Stimulated activated memory B cell treated with anti-CD40 and anti-IgM and Interleukin-4, amounts not matched to agents 10 μg/mL and 1 μg/mL and 100 μg/mL, for 72 hours (primary cell): ENCODE measurements at regions not wholly inside any gene's neighbourhood (a gene's known extent, or its start where the extent isn't known, plus 50 kb on each side); places are given as distances from the start of the nearest gene placed in this dataset.

Source experiments
- ATAC-seq: fragments of 150-1000 bp; cut with Tn5 transposase; 2 replicates; pipeline ENCODE4 v1.10.0; 2021
- H3K27ac Mint-ChIP-seq: one replicate; pipeline ENCODE4 v1.8.0; 2022; ENCODE audit warnings: mild to moderate bottlenecking, mixed read lengths
- H3K27me3 Mint-ChIP-seq: one replicate; pipeline ENCODE4 v1.8.0; 2022; ENCODE audit warnings: mixed read lengths
- H3K36me3 Mint-ChIP-seq: one replicate; pipeline ENCODE4 v1.8.0; 2022; ENCODE audit warnings: mixed read lengths
- H3K4me1 Mint-ChIP-seq: one replicate; pipeline ENCODE4 v1.8.0; 2022; ENCODE audit warnings: mixed read lengths
- H3K4me3 Mint-ChIP-seq: one replicate; pipeline ENCODE4 v1.8.0; 2022; ENCODE audit warnings: mild to moderate bottlenecking, moderate library complexity, mixed read lengths
- H3K9me3 Mint-ChIP-seq: one replicate; pipeline ENCODE4 v1.8.0; 2022; ENCODE audit warnings: mixed read lengths

DNA sequence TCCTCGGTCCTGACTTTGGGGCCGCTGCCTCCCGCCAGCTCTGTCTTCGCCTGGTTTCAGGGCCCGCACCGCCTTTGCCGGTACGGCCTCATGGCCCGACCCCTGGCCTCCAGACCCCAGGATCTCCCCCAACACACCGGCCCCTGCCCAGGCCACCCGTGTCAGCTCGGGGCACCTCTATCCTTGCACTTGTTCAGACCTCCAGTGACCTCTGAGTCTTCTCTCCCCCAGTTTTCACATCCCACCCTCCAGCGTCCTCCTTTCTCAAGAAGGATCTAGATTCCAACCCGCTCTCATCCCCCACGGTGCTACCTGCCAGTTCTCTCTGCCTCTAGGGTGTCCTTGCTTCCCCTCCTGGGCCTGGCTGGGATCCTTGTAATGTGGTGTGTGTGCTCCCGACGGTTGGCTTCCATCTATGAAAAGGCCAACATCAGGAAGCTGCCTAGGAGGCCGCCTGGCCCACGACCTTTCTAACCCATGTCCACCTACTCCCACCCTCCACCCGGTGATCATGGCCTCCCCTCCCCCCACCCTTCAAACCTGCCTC is 61.1 kb downstream of the SPATA31C2 start:
- H3K27ac Mint-ChIP-seq = no peak overlapping the region
- peaks cover 33% of the 10 kb centered on the region for H3K27me3 Mint-ChIP-seq

DNA sequence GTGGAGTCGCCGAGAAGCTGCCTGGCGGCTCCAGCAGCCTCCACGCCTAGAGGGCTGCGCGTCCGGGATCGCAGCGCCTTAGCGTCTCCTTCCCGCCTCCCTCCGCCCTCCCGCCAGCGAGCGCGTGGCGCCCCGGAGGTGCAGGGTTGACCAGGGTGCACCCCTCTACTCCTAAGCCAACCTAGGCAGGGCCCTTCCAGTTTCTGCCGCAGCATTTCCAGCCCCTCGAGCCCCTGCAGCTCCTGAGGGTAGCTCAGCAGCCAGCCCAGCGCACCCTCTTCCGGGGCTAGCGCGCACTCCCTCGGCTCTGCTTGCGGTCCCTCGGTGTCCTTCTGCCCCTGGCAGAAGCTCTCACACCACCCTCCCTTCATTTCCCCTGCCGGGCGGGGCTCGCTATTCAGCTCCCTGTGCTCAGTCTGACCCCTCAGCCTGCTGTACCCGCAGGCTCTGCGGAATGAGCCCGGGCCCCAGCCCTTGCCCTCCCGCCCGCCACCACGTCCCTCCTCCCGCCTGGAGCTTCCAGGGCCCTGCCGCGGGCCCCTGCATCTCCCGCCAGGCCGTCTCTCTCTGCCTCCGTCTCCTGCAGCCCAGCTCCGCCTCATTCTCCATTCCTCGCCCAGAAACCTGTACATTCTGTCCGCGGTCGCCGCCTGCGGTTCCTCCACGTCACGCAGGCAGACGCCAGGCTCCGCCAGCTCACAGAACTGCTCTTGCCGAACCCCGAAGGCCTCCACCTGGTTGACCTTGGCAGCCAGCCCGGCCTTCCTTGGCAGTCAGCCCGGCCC is 61.8 kb downstream of the SPATA31C2 start:
- H3K4me3 Mint-ChIP-seq = peak overlapping the region; percentile 63
- ATAC-seq = peak; percentile 45
- no peak overlapping the region for H3K27ac Mint-ChIP-seq
- peaks cover 19% of the 10 kb centered on the region for H3K4me1 Mint-ChIP-seq
- H3K9me3 Mint-ChIP-seq = peaks cover 5% of the 10 kb centered on the region
- peaks cover 33% of the 10 kb centered on the region for H3K27me3 Mint-ChIP-seq
- peaks cover 7% of the 10 kb centered on the region for H3K36me3 Mint-ChIP-seq

More for the DNA sequence above, 61.1 kb downstream of the SPATA31C2 start:
- H3K36me3 Mint-ChIP-seq = peaks cover 7% of the 10 kb centered on the region
- H3K9me3 Mint-ChIP-seq = peaks cover 5% of the 10 kb centered on the region
- peak overlapping the region; percentile 63 for H3K4me3 Mint-ChIP-seq
- peaks cover 19% of the 10 kb centered on the region for H3K4me1 Mint-ChIP-seq
- no peak for ATAC-seq

DNA sequence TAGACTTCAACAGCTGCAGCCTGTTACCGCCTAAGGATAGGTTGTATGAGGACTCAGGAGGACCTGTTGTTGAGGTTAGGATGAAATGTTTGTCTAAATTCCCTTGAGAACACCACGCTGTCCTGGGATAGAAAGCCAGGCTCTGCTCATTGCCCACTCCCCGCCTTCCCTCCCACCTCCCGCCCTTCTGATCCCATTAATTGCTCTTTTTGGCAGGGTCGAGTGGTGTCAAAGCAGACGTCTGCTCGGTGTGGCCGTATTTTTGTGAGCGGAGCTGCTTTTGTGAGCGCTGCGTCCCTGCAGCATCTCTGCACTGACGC is 62.3 kb downstream of the SPATA31C2 start:
- H3K36me3 Mint-ChIP-seq = peaks cover 7% of the 10 kb centered on the region

DNA sequence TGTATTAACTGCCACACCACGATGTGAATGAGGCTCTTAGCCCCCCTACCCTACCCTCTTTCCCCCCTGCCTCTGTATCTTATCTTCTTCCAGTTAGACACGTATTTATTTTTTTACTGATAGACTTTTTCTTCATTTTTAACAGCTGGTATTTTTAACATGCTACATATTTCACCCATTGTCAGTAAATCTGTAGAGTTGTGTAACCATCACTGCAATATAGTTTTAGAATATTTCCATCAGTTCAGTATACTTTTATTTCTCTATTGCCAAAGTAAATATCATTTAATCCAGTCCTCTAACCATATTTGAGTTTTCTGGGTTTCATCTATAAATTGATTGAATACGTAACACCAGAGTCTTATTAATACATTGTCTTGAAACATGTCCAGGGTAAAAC is 62.8 kb downstream of the SPATA31C2 start:
- no peak for ATAC-seq
- no peak overlapping the region for H3K27ac Mint-ChIP-seq
- H3K4me1 Mint-ChIP-seq = peaks cover 19% of the 10 kb centered on the region
- H3K36me3 Mint-ChIP-seq = peaks cover 7% of the 10 kb centered on the region
- H3K9me3 Mint-ChIP-seq = peaks cover 5% of the 10 kb centered on the region
- peaks cover 33% of the 10 kb centered on the region for H3K27me3 Mint-ChIP-seq
- no peak overlapping the region for H3K4me3 Mint-ChIP-seq

More for the DNA sequence above, 62.3 kb downstream of the SPATA31C2 start:
- peak overlapping the region; percentile 63 for H3K4me3 Mint-ChIP-seq
- peak; percentile 12 for ATAC-seq
- peaks cover 5% of the 10 kb centered on the region for H3K9me3 Mint-ChIP-seq
- H3K27ac Mint-ChIP-seq = no peak overlapping the region
- H3K27me3 Mint-ChIP-seq = peaks cover 33% of the 10 kb centered on the region
- H3K4me1 Mint-ChIP-seq = peaks cover 19% of the 10 kb centered on the region

DNA sequence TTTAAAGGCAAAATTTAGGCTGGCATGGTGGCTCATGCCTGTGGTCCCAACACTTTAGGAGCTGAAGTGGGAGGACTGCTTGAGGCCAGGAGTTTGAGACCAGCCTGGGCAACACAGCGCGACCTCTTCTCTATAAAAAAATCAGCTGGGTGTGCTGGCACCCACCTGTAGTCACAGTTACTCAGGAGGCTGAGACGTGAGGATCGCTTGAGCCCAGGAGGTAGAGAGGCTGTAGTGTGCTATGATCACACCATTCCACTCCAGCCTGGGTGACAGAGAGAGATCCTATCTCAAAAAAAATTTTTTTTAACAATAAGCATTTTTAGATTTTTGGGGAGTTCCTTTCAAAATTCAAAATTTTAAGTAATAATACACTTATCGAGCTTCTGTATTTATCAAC is 63.3 kb downstream of the SPATA31C2 start:
- peaks cover 5% of the 10 kb centered on the region for H3K9me3 Mint-ChIP-seq
- H3K4me3 Mint-ChIP-seq = no peak overlapping the region
- no peak for ATAC-seq
- H3K27ac Mint-ChIP-seq = no peak overlapping the region
- H3K4me1 Mint-ChIP-seq = peaks cover 19% of the 10 kb centered on the region
- H3K27me3 Mint-ChIP-seq = peaks cover 33% of the 10 kb centered on the region
- H3K36me3 Mint-ChIP-seq = peaks cover 7% of the 10 kb centered on the region

DNA sequence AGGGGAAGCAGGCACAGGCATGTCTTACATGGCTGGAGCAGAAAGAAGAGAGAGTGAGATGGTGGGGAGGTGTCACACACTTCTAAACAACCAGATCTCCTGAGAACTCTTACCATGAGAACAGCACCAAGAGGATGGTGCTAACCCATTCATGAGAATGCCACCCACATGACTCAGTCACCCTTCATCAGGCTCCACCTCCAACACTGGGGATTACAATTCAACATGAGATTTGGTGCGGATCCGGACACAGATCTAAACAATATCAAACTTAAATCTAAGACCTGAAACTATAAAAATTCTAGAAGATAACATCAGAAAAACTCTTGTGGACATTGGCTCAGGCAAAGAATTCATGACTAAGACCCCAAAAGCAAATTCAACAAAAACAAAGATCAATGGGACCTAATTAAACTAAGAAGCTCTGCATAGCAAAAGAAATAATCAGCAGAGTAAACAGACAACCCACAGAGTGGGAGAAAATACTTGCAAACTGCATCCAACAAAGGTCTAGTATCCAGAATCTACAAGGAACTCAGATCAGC is 65.4 kb downstream of the SPATA31C2 start:
- Mint-ChIP-seq H3K36me3 (peaks cover 7% of the 10 kb centered on the region), H3K27me3 (peaks cover 27% of the 10 kb centered on the region), H3K4me1 (peaks cover 19% of the 10 kb centered on the region), H3K4me3 (no peak overlapping the region), H3K9me3 (peaks cover 5% of the 10 kb centered on the region), H3K27ac (no peak overlapping the region)
- ATAC-seq = no peak

DNA sequence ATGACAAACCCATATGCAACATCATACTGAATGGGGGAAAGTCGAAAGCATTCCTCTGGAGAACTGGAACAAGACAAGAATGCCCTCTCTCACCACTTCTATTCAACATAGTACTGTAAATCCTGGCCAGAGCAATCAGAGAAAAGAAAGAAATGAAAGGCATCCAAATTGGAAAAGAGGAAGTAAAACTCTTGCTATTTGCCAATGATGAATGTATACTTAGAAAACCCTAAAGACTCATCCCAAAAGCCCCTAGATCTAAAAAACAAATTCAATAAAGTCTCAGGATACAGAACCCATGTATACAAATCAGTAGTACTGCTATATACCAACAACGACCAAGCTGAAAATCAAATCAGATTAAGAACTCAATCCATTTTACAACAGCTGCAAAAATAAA is 66.9 kb downstream of the SPATA31C2 start:
- no peaks in the 10 kb centered on the region for H3K36me3 Mint-ChIP-seq
- no peak overlapping the region for H3K27ac Mint-ChIP-seq
- peaks cover 5% of the 10 kb centered on the region for H3K9me3 Mint-ChIP-seq
- H3K4me1 Mint-ChIP-seq = peaks cover 8% of the 10 kb centered on the region
- H3K4me3 Mint-ChIP-seq = no peak overlapping the region
- no peak for ATAC-seq
- H3K27me3 Mint-ChIP-seq = peaks cover 12% of the 10 kb centered on the region

DNA sequence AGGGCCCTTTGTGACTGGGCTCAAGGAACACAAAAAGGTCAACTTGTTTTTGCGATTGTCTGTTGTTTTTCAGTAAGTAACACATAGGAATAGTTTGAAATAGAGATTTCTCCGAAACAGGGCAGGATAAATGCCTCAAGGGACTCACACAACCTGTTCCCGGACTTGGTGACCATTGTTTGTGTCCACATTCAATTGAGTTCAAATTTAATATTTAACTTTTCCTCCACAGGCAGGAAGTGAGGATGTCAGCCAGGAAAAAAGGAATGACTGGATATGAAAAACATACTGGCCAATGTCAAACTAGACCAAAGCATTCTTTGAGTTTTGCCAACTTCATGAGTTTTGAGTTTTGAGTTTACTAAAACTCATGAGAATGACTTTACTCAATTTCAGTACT is 72.7 kb downstream of the SPATA31C2 start:
- Mint-ChIP-seq H3K27me3 (no peaks in the 10 kb centered on the region), H3K27ac (no peak overlapping the region), H3K4me1 (no peaks in the 10 kb centered on the region), H3K9me3 (no peaks in the 10 kb centered on the region), H3K4me3 (no peak overlapping the region), H3K36me3 (no peaks in the 10 kb centered on the region)
- ATAC-seq = no peak

DNA sequence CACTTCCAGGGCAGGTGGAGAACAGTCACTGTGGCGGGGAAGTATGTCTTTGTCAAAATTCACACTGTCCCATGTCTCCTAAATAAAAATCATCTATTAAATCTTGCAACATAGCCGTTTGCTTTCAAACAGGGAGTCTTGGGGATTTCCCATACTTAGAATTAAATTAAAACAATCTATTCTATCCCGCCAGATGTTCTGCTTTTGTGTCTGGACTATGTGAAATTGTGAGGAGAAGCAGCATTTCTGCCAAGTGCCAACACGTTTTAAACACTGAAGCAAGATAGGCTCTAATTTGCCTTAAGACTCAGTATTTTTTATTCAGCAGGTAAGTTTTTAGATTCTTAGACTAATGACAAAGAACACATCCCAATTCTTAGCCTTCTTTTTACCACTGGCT is 73.7 kb downstream of the SPATA31C2 start:
- Mint-ChIP-seq H3K27ac (no peak overlapping the region), H3K27me3 (no peaks in the 10 kb centered on the region), H3K9me3 (no peaks in the 10 kb centered on the region), H3K4me1 (no peaks in the 10 kb centered on the region), H3K36me3 (no peaks in the 10 kb centered on the region), H3K4me3 (no peak overlapping the region)
- ATAC-seq = no peak

DNA sequence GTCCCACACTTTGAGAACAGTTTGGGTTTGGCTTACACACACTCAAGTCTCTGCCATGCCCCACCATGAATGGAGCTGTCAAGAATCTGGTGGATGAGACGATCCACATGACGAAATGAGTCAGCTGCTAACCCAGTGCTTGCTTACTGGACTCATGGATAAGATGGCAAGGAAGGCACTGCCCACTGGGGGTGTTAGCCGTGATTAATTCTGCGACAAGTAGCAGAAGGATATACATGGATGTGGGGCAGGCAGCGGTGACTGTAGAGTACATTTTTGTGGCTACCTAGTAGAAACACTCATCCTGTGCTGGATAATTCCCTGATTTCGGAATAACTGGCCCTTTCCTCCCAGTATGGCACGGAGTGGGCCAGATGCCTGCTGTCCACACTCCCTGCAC is 77.5 kb downstream of the SPATA31C2 start:
- H3K36me3 Mint-ChIP-seq = no peaks in the 10 kb centered on the region
- H3K4me1 Mint-ChIP-seq = no peaks in the 10 kb centered on the region
- ATAC-seq = no peak
- no peak overlapping the region for H3K27ac Mint-ChIP-seq
- H3K9me3 Mint-ChIP-seq = peaks cover 3% of the 10 kb centered on the region
- no peaks in the 10 kb centered on the region for H3K27me3 Mint-ChIP-seq
- no peak overlapping the region for H3K4me3 Mint-ChIP-seq

DNA sequence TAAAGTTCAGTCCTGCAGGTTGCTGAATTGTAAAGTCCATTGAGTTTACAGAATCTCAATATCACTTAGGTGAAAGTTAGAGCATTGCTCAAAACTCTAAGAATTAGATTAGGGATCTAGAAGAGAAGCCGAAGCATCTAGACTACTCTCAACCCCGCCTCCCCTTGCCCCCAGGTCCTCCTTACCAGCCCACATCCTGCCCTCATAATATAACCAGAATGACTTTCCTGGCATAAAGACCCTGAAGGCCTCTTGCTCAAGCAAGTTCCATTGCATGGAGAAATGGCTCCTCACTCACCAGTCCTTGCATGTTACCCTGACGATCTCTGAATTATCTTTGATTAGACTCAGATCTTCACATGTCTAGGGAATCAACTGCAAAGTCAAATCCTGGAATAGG is 78.8 kb downstream of the SPATA31C2 start:
- no peaks in the 10 kb centered on the region for H3K4me1 Mint-ChIP-seq
- no peaks in the 10 kb centered on the region for H3K27me3 Mint-ChIP-seq

DNA sequence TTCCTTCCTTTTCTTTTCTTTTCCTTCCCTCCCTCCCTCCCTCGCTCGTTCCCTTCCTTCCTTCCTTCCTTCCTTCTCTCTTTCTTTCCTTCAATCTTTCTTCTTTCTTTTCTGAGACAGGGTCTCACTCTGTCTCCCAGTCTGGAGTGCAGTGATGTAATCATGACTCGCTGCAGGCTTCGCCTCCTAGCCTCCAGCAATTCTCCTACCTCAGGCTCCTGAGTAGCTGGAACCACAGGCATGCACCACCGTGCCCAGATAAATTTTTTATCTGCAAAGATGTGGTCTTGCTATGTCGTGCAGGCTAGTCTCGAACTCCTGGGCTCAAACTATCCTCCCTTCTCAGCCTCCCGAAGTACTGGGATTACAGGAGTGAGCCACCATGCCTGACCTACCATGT is 81.4 kb downstream of the SPATA31C2 start:
- no peak for ATAC-seq
- H3K36me3 Mint-ChIP-seq = no peaks in the 10 kb centered on the region
- H3K4me3 Mint-ChIP-seq = no peak overlapping the region
- no peak overlapping the region for H3K27ac Mint-ChIP-seq
- H3K4me1 Mint-ChIP-seq = no peaks in the 10 kb centered on the region
- H3K27me3 Mint-ChIP-seq = no peaks in the 10 kb centered on the region
- peaks cover 3% of the 10 kb centered on the region for H3K9me3 Mint-ChIP-seq

More for the DNA sequence above, 78.8 kb downstream of the SPATA31C2 start:
- ATAC-seq = no peak
- no peaks in the 10 kb centered on the region for H3K36me3 Mint-ChIP-seq
- no peak overlapping the region for H3K27ac Mint-ChIP-seq
- peaks cover 3% of the 10 kb centered on the region for H3K9me3 Mint-ChIP-seq
- H3K4me3 Mint-ChIP-seq = no peak overlapping the region

DNA sequence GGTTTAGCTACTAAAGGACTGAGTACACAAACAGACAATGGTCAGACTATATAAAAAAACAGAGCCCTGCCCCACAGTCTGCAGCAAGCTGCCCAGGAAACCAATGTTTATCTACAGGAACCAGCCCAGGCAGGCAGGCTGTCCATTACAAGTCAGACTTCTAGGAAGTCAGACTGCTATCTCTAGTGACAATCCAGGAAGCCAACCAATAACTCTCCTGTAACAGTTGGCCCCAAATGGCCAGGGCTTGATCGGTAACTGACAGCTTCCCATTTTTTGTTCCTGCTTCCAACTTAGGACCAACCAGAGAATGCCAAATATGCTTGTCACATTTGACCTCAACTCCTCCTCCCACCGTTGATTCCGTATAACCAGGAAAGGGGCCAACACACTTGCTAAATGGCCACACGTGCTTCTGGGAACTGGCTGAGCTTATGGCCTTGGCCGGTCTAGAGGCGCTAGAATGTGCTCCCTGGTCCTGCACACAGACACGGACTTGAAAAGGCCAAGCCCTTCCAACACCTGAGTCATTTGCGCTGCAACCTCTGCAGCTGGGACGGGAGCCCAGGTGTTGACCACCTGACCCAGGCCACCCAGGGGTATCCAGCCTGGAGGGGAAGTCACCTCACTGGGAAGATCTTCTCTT is 79.6 kb upstream of the CDK20 start:
- no peak overlapping the region for H3K4me3 Mint-ChIP-seq
- ATAC-seq = no peak
- no peak overlapping the region for H3K27ac Mint-ChIP-seq
- peaks cover 3% of the 10 kb centered on the region for H3K9me3 Mint-ChIP-seq
- H3K27me3 Mint-ChIP-seq = no peaks in the 10 kb centered on the region
- H3K4me1 Mint-ChIP-seq = no peaks in the 10 kb centered on the region
- H3K36me3 Mint-ChIP-seq = no peaks in the 10 kb centered on the region

DNA sequence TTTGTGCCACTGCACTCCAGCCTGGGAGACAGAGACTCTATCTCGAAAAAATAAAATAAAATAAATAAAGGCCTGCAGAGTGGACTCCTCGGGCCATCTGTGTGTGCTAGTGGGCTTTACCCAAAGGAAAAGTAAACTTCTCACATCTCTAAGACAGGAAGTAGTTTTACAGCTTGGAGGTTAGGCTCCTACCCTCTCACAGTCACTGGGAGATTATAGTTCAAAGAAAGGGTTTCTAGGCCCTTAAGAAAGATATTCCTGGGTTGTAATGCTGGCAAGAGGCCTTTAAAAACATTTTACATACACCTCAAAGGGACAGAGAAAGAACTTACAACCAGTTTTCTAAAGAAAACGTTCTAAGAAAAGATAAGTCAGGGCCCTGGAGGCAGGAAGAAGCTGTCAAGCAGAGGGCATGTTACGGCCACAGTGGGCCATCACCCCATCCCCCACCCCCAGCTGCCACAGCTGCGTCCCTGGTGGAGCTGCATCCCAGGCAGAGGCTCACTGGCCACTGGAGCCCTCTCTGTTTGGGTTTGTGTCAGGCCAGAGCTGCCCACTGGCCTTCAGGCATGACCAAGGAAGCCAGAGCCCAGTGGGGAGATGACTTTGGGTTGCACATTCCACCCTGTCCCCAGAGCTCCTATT is 78.1 kb upstream of the CDK20 start:
- Mint-ChIP-seq H3K36me3 (no peaks in the 10 kb centered on the region), H3K27me3 (no peaks in the 10 kb centered on the region)
- no peak for ATAC-seq

DNA sequence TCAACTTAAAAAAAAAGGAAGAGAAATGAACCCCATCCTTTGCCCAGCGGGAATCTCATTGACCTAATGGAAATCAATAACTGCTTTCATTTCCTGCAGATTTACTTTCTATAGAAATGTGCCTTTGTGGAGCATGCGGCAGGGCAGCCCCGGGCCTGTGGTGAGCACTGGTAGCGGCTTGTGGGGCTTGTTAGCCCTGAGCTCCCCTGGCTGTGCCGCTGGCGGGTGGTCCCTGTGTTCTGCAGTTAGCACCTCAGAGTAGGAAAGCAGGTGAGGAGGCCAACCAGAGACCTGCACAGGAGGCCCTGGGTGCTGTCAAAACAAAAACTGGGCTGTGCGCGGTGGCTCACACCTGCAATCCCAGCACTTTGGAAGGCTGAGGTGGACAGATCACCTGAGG is 76.8 kb upstream of the CDK20 start:
- Mint-ChIP-seq H3K4me3 (no peak overlapping the region), H3K27ac (no peak overlapping the region), H3K27me3 (no peaks in the 10 kb centered on the region), H3K36me3 (no peaks in the 10 kb centered on the region), H3K9me3 (peaks cover 4% of the 10 kb centered on the region), H3K4me1 (no peaks in the 10 kb centered on the region)
- ATAC-seq = no peak

More for the DNA sequence above, 78.1 kb upstream of the CDK20 start:
- peaks cover 7% of the 10 kb centered on the region for H3K9me3 Mint-ChIP-seq
- H3K27ac Mint-ChIP-seq = no peak overlapping the region
- H3K4me3 Mint-ChIP-seq = no peak overlapping the region
- no peaks in the 10 kb centered on the region for H3K4me1 Mint-ChIP-seq
